Endometrium (tissue), 2 donors: ENCODE measurements at regions not wholly inside any gene's neighbourhood (a gene's known extent, or its start where the extent isn't known, plus 50 kb on each side); places are given as distances from the start of the nearest gene placed in this dataset.
A peak's percentile ranks its signal among the peaks of the same experiment; 100 is the strongest.

Experiments used
- FAIRE-seq: peaks from 2 replicates; lab custom pipeline; 2012; peaks lifted over from hg19 to GRCh38; lab: Jason Lieb, UNC
- donor health status: control.
- donor health status: control.

GRCh38 chr3:94259291-94259690, 196.4 kb downstream of the NSUN3 start:
- no peak for FAIRE-seq

- FAIRE-seq, result no peak
Measured at GRCh38 chr3:94269763-94270162, 206.9 kb downstream of the NSUN3 start.

GRCh38 chr3:94272016-94272415, 209.2 kb downstream of the NSUN3 start:
- no peak for FAIRE-seq

GRCh38 chr3:94280958-94281357, 218.1 kb downstream of the NSUN3 start:
- FAIRE-seq, result no peak

- no peak for FAIRE-seq
Measured at GRCh38 chr3:94285872-94286271, 223.0 kb downstream of the NSUN3 start.

GRCh38 chr3:94291686-94292085, 228.8 kb downstream of the NSUN3 start:
- no peak for FAIRE-seq

- FAIRE-seq, result no peak
Measured at GRCh38 chr3:94292151-94292550, 229.3 kb downstream of the NSUN3 start.

- no peak for FAIRE-seq
Measured at GRCh38 chr3:94293793-94294195, 230.9 kb downstream of the NSUN3 start.

GRCh38 chr3:94294806-94295205, 231.9 kb downstream of the NSUN3 start:
- no peak for FAIRE-seq

- no peak for FAIRE-seq
Measured at GRCh38 chr3:94299716-94300115, 236.9 kb downstream of the NSUN3 start.

- no peak for FAIRE-seq
Measured at GRCh38 chr3:94301366-94301765, 238.5 kb downstream of the NSUN3 start.

- no peak for FAIRE-seq
Measured at GRCh38 chr3:94303266-94303665, 240.4 kb downstream of the NSUN3 start.

GRCh38 chr3:94303897-94304296, 241.0 kb downstream of the NSUN3 start:
- no peak for FAIRE-seq

GRCh38 chr3:94304954-94305353, 242.1 kb downstream of the NSUN3 start:
- no peak for FAIRE-seq

- FAIRE-seq, result no peak
Measured at GRCh38 chr3:94305835-94306611, 243.2 kb downstream of the NSUN3 start.

- no peak for FAIRE-seq
Measured at GRCh38 chr3:94307588-94307987, 244.7 kb downstream of the NSUN3 start.

- no peak for FAIRE-seq
Measured at GRCh38 chr3:94308767-94309166, 245.9 kb downstream of the NSUN3 start.

GRCh38 chr3:94310341-94311135, 247.7 kb downstream of the NSUN3 start:
- no peak for FAIRE-seq

- peak; percentile 8 for FAIRE-seq
Measured at GRCh38 chr3:94311651-94312050, 248.8 kb downstream of the NSUN3 start.

- FAIRE-seq, result no peak
Measured at GRCh38 chr3:94314218-94314883, 251.5 kb downstream of the NSUN3 start.

GRCh38 chr3:94317017-94317416, 254.2 kb downstream of the NSUN3 start:
- no peak for FAIRE-seq

GRCh38 chr3:94323596-94323995, 260.7 kb downstream of the NSUN3 start:
- no peak for FAIRE-seq

GRCh38 chr3:94331831-94332230, 269.0 kb downstream of the NSUN3 start:
- FAIRE-seq, result no peak
